PFSK-1 (cell line): ENCODE measurements at regions not wholly inside any gene's neighbourhood (a gene's known extent, or its start where the extent isn't known, plus 50 kb on each side); places are given as distances from the start of the nearest gene placed in this dataset.

Source experiments
- FOXP2 ChIP-seq: optimal IDR thresholded peaks from 2 replicates; pipeline ENCODE3; 2011; ENCODE audit warnings: borderline replicate concordance, control low read depth, inconsistent platforms; ENCODE audit not compliant: insufficient read depth; ENCODE audit errors: extremely low read length, extremely low read depth
- POLR2AphosphoS5 ChIP-seq: IDR thresholded peaks from 2 replicates; pipeline ENCODE4 v1.6.1; 2012; ENCODE audit warnings: low read depth, mild to moderate bottlenecking, control low read depth, low read length, moderate library complexity
- SIN3A ChIP-seq: IDR thresholded peaks from 2 replicates; pipeline ENCODE4 v1.6.1; 2012; ENCODE audit warnings: mild to moderate bottlenecking, low read length, moderate library complexity, borderline replicate concordance; ENCODE audit not compliant: insufficient read depth
- TAF1 ChIP-seq: IDR thresholded peaks from 2 replicates; pipeline ENCODE4 v1.6.1; 2012; ENCODE audit warnings: low read length, control low read depth, borderline replicate concordance; ENCODE audit not compliant: insufficient read depth
- TF ChIP-seq, protein P1 (sequence below), 2 experiments: IDR thresholded peaks; 2 replicates each; pipeline versions ENCODE4 v1.6.1 to v1.8.0; 2011 to 2012; ENCODE audit warnings: low read depth in 2 of 2, low read length in 2 of 2, control low read depth in 1 of 2, inconsistent platforms in 1 of 2, mild to moderate bottlenecking in 1 of 2, moderate library complexity in 1 of 2; ENCODE audit not compliant: insufficient read depth in 1 of 2

DNA sequence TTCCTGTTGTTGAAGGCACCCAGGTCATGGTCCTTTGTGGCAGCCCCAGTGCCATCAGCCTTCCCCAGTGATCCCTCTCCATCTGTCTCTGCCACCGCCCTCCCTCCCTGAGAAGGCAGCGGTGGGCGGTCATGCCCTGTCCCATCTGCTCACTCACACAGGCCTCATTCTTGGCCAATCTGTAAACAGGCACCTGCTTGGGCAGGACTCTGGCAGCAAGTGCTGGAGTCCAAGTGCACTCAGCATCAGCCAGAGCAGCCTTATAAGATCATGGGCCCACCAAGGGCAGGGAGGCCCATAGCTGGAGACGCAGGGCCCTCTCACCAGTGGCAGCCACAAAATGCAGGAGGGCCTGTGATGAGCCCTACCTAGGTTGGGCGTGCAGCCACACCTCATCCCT is 140.9 kb downstream of the TWIST2 start:
- TF ChIP-seq FOXP2, result no peak
- no peak for TF ChIP-seq POLR2AphosphoS5
- no peak for TF ChIP-seq TAF1
- TF ChIP-seq, protein P1, sequence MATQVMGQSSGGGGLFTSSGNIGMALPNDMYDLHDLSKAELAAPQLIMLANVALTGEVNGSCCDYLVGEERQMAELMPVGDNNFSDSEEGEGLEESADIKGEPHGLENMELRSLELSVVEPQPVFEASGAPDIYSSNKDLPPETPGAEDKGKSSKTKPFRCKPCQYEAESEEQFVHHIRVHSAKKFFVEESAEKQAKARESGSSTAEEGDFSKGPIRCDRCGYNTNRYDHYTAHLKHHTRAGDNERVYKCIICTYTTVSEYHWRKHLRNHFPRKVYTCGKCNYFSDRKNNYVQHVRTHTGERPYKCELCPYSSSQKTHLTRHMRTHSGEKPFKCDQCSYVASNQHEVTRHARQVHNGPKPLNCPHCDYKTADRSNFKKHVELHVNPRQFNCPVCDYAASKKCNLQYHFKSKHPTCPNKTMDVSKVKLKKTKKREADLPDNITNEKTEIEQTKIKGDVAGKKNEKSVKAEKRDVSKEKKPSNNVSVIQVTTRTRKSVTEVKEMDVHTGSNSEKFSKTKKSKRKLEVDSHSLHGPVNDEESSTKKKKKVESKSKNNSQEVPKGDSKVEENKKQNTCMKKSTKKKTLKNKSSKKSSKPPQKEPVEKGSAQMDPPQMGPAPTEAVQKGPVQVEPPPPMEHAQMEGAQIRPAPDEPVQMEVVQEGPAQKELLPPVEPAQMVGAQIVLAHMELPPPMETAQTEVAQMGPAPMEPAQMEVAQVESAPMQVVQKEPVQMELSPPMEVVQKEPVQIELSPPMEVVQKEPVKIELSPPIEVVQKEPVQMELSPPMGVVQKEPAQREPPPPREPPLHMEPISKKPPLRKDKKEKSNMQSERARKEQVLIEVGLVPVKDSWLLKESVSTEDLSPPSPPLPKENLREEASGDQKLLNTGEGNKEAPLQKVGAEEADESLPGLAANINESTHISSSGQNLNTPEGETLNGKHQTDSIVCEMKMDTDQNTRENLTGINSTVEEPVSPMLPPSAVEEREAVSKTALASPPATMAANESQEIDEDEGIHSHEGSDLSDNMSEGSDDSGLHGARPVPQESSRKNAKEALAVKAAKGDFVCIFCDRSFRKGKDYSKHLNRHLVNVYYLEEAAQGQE (IDR thresholded peaks at IDR 0.05; ENCODE audit: insufficient read depth in 1 of 2, low read depth in 2 of 2, low read length in 2 of 2), result no peak
- TF ChIP-seq SIN3A, result no peak

DNA sequence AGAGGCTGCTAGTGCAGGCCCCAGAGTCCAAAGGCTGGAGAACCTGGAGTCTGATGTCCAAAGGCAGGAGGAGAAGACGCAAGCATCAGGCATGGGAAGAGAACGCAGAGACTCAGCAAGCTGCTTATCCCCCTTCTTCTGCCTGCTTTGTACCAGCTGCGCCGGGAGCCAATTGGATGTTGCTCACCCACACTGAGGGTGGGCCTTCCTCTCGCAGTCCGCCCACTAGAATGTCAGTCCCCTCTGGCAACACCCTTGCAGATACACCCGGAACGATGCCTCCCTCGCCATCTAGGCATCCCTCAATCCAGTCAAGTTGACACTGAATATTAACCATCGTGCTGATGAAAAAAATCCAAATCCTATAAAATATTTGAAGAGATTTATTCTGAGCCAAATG is 141.6 kb downstream of the TWIST2 start:
- TF ChIP-seq POLR2AphosphoS5 (no peak), SIN3A (no peak)
- TF ChIP-seq, protein P1 (IDR thresholded peaks at IDR 0.05; ENCODE audit: insufficient read depth in 1 of 2, low read depth in 2 of 2, low read length in 2 of 2), result no peak

DNA sequence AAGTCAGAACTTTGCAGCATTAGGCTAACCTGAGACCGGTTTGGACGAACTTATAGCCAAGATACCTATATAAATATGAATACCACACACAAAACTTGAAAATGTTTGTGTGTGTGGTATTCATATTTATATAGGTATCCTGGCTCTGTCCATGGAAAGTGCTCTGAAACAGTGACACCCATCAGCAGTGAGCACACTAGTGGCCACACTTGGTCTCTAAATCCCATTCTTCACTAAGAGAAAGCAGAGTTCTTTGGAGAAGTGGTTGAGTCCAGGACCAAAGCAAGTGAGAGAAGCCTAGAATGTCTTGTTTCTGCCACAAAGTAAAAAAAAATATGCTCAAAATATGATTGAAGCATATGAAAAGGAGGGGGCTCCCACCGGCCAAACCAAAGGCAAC is 146.5 kb downstream of the TWIST2 start:
- no peak for TF ChIP-seq TAF1

DNA sequence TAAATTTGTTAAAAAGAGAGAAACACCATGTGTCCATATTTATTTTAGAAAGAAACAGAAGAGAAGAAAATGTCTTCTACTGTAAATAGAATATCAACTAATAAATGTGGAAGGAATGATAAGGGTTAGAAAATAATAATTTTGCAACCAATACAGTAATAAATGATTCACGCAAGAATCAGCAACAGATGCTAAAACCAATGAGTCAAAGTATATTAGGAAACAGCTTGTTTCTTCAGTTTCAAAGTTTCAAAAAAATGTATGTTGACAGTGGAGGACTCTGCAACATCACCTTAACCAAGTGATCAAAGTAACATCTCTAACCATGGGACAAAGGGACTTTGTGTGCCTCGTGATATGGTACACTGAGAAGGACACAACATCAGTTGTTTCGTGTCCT is 147.0 kb downstream of the TWIST2 start:
- TF ChIP-seq FOXP2, result no peak
- TF ChIP-seq, protein P1 (IDR thresholded peaks at IDR 0.05; ENCODE audit: insufficient read depth in 1 of 2, low read depth in 2 of 2, low read length in 2 of 2), result no peak
- no peak for TF ChIP-seq SIN3A
- TF ChIP-seq TAF1, result no peak
- TF ChIP-seq POLR2AphosphoS5, result no peak

DNA sequence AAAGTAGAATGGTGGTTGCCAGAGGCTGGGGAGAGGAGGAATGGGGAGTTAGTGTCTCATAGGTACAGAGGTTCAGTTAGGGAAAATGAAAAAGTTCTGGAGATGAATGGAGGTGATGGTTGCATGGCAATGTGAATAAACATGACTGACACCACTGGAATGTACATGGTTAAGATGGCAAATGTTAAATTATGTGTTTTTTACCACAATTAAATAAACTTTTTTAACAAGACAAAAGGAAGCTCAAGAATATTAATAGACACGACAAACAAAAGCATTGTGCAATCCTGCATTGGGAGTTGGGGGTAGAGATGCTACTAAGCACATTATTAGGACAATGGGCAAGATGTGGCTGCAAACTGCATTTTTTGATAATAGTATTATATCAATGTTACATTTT is 147.7 kb downstream of the TWIST2 start:
- TF ChIP-seq SIN3A (no peak), TAF1 (no peak), POLR2AphosphoS5 (no peak), FOXP2 (no peak)
- TF ChIP-seq, protein P1 (IDR thresholded peaks at IDR 0.05; ENCODE audit: insufficient read depth in 1 of 2, low read depth in 2 of 2, low read length in 2 of 2), result no peak
